Islet precursor cell (in vitro differentiated cells): ENCODE measurements at regions not wholly inside any gene's neighbourhood (a gene's known extent, or its start where the extent isn't known, plus 50 kb on each side); places are given as distances from the start of the nearest gene placed in this dataset.
A peak's percentile ranks its signal among the peaks of the same experiment; 100 is the strongest.

ENCODE experiments used
- DNase-seq: peaks from one replicate; pipeline ENCODE4 v3.0.0-alpha.2; 2018

- DNase-seq: no peak
These were observed 176.2 kb upstream of the NOVA1 start for GRCh38 chr14:26773906-26774593.

DNA sequence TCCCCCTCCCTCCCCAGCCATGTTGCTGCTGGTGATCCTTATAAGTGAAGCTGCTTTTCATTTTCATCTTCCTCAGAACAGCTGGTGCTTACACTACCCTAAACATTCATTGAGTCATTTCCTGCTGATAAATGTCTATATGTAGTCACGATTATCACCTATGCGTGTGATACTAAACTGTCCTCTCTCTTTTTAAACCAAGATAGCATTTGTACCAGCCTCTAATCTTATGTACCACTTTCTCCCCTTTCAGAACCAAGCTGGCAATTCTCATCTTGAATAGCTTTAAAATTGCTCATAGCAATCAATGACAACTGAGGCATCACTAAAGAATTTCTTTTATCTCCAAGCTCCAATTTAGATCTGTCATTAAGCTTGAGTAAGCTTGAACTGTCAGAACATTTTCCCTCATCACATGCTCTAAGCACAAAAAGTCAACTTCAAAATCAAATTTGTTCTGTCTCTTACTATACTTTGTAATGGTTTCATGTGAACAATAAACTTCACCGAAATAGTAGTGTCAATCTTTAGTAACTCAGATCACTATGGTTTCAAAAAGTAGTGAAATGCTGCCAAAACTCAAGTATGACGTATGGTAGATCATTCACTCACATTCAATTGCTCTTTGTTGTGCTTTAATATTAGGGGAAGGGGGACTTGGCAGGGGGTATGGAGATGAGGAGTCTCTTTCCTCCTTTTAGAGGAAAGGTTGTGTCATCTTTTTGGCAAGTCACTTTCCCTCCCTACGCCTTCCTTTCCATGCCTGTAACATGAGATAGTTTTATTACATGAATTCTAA, 178.1 kb upstream of the NOVA1 start:
- DNase-seq: no peak

DNA sequence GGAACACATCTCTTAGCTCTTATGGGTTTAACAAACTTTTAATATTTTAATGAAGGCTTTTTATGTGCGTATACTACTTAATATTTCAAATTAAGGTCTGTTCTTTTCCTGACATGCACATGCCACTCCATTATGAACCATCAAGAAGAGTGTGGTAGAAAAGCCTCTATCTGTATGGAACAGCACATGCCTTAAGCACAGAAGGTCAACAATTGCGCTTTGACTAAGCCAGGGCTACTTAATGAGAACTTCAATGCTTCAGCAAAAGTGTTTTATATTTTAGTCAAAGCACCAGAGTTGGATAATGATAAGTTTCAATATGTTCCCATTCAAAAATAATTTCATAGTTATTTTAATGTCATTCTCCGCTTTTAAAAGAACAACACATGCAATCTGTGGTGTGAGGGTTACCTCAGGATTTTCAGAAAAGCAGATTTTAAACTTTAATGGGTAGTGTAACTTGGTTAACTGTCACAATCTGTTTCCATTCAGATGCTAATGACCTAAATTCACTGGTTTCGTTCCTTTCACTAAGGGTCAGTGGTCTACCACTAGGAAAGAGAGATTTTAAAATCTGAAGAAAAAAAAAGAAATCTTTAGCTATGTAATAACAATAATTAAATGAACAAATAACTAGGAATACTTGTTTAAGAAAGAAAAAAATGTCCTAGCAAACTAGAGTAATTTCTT, 193.4 kb upstream of the NOVA1 start:
- no peak for DNase-seq

DNA sequence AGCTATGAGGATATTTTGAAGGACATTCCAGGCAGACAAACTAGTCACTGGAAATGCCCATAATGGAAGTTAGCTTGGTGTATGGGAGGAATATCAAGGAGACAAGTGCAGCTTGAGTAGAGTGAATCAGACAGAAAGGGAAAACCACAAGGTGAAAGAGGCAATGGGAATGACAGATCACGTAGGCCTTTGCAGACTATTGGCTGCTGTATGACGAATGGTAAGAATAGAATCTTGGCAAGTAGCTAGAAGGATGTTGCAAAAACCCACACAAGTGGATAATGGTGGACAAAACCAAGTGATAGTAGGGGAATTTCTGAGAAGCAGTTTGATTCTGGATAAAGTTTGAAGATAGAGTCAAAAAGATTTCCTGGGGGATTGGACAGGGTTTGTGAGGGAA, 196.9 kb upstream of the NOVA1 start:
- no peak for DNase-seq

- DNase-seq: no peak
These were observed 210.6 kb upstream of the NOVA1 start for GRCh38 chr14:26808407-26808806.

GRCh38 chr14:26810631-26811030, 212.8 kb upstream of the NOVA1 start:
- no peak for DNase-seq

- no peak for DNase-seq
These were observed 214.0 kb upstream of the NOVA1 start for GRCh38 chr14:26811756-26812305.

DNA sequence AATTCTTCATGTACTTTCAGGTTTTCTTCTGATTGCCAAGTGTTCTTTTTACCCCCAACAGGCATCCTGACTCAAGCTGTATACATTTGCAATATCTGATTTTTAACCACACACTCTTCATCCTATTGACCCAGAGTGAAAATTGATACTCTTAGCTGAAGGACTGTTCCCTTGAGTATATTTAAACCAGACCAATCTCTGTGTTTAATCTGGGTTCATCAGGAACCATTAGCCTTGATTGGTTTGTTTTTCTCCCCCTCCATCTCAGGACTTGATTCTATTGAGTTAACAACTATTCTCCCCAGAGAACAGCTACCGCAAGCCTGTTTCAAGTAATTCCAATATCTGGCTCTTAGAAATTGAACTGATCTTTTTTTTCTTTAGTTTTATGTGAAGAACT, 222.3 kb upstream of the NOVA1 start:
- no peak for DNase-seq

- no peak for DNase-seq
These were observed 222.7 kb upstream of the NOVA1 start for GRCh38 chr14:26820572-26820971.

DNA sequence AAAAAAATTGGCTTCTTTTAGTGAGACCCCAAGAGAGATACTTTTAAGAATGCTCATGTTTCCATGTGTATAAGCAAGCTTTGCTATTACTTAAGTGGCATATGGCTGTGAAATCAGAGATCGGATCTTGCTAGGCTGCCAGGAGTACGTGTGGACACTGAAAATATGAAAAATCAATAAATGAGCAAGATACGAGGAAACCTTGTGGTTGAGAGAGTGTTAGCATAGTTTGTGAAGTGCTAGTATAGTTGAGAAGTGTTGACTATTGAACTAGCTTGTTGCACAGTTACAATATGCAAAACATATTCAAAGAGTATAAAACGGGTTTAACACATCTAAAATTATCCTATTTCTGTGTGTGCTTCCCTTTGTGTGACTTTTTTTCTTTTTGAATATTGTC, 230.9 kb upstream of the NOVA1 start:
- DNase-seq: no peak

DNA sequence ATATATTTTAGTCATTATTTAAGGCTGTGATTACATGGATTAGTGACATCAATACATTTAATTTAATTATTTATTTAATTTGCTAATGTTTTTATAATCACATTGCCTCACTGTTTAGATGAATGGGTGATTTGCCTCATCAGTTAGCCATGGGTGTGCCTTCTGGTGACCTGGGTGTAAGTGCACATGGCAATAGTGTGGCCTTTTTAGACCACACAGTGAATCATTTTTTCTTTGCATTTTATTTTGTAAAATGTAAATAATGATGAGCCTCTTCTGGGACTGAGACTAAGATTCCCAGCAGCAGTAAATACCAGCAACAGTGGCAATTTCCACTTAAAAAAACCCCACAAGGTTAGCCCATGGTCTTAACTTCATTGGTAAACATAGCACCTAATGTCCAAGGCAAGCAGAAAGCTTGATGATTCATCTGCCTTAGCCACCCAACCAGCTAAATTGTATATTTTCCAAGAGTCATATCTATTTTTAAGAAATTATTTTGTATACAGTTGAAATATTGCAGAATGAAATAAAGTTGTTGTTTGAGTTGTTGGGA, 235.9 kb upstream of the NOVA1 start:
- no peak for DNase-seq

DNA sequence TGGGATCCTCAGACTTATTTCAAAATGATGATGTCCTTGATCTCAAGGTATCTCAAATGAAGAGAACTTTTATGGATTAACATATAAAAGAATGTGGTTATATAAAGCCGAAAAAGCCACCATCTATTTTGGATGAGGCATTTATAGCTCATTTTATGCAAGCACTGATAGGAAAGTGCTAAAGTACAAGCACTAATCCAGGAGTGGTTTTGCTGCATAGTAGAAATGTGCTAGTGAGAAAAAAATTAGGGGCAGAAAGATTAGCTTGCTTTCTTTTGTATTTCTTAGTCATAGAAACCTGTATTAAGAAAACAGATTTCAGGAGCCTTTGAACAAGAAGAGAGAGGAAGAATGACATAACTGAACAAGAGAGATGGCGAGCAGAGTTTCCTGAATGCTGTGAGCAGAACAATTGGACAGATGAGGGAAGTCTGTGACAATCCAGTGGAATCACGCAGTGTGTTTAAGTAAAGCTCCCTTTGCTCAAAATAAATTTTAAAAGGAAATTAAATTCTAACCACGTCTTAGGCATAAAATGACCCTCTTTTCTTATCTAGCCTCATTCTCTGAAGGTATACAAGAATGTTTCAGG, 238.2 kb upstream of the NOVA1 start:
- DNase-seq: no peak

DNA sequence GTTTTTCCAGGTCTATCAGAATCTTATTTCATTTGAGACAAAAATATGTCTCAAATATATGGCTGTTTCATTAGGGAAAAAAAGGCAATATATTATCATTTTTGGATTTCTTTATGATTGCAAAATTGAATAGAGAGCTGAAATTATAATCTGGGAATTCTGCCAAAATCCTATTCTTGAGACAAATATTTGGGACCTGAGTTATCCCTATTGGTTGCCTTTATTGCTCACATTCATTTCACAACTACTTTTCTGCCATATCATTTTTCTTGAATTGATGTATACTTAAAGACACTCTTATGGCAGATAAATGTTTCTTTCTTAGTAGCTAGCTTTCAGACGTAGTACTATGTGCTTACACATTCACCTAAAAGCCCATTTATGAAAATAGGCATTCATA, 241.6 kb upstream of the NOVA1 start:
- no peak for DNase-seq

GRCh38 chr14:26841326-26841725, 243.5 kb upstream of the NOVA1 start:
- no peak for DNase-seq

DNA sequence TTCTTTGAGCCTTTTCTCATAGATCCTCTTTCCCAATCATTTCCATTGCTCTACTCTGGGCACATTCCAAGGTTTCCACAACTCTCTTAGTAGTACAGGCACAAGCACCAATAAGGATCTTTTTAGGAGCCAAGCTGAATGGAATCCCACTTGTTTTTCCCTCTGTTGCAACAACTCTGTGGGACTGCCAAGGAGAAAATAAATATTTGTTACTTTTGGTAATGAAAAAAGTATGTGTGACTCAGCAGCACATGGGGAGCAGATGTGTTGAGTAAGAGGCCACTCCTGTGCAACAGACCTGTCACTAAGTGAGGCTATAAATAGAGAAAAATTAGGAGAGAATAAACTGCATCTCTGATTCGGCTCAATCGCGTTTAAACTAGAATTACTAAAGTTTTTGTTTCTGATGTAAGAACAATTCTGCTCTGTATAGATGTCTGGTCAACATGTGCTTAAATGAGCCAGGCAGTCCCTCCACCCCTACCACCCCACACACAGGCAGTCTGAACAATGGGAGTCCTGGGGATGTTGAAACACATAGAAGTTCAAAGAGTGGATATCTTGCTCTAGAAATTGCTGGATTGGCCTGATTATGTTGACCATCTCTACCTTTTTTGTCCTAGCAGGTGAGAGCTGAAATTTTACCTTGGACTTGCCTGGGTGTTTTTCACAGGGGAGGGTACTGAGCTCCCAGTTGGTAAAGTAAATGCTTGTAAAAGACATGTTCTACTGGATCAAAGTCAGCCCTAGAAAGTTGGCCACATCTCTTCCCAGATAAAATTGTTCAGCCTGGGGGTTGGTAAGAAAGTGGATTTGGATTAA, 244.3 kb upstream of the NOVA1 start:
- peak; percentile 52 for DNase-seq

GRCh38 chr14:26845151-26845818, 247.5 kb upstream of the NOVA1 start:
- no peak for DNase-seq

- DNase-seq: no peak
These were observed 248.6 kb upstream of the NOVA1 start for GRCh38 chr14:26846388-26846787.

GRCh38 chr14:26849514-26849913, 251.7 kb upstream of the NOVA1 start:
- no peak for DNase-seq

GRCh38 chr14:26851793-26852192, 254.0 kb upstream of the NOVA1 start:
- no peak for DNase-seq

GRCh38 chr14:26855077-26855753, 257.4 kb upstream of the NOVA1 start:
- no peak for DNase-seq
